Lower leg skin (tissue), 3 donors: ENCODE measurements at regions not wholly inside any gene's neighbourhood (a gene's known extent, or its start where the extent isn't known, plus 50 kb on each side); places are given as distances from the start of the nearest gene placed in this dataset.

Experiments used
- POLR2A ChIP-seq, 2 donors: fragments of 450-650 bp; IDR thresholded peaks; one replicate each; pipeline ENCODE4 v1.6.1; 2016 to 2017; ENCODE audit warnings: antibody characterized with exemption in 2 of 2, mild to moderate bottlenecking in 1 of 2, moderate library complexity in 1 of 2
- TF ChIP-seq, protein P1 (sequence below), 3 donors: fragments of 450-650 bp; IDR thresholded peaks; one replicate each; pipeline ENCODE4 v1.5.1; 2016; ENCODE audit warnings: antibody characterized with exemption in 3 of 3, mild to moderate bottlenecking in 3 of 3, moderate library complexity in 2 of 3

DNA sequence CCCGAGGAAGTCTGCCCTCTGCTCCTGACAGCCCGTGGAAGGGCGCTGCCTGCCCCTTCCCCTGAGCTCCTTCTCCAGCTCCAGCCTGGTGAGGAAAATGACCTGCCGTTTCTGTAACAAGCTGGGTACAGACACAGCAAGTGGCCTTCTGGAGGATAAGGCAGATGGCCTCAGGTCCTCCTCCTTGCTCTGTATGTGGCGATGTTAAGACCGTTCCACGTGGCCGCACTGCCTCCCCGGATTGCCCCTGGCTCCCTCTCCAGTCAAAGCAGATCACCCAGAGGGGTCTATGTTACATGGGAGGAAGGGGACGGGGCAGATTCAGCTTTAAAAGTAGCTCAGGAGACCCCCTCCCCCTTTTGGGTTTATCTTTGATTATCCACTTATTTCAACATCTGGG is 80.3 kb upstream of the GATB start:
- TF ChIP-seq, protein P1, sequence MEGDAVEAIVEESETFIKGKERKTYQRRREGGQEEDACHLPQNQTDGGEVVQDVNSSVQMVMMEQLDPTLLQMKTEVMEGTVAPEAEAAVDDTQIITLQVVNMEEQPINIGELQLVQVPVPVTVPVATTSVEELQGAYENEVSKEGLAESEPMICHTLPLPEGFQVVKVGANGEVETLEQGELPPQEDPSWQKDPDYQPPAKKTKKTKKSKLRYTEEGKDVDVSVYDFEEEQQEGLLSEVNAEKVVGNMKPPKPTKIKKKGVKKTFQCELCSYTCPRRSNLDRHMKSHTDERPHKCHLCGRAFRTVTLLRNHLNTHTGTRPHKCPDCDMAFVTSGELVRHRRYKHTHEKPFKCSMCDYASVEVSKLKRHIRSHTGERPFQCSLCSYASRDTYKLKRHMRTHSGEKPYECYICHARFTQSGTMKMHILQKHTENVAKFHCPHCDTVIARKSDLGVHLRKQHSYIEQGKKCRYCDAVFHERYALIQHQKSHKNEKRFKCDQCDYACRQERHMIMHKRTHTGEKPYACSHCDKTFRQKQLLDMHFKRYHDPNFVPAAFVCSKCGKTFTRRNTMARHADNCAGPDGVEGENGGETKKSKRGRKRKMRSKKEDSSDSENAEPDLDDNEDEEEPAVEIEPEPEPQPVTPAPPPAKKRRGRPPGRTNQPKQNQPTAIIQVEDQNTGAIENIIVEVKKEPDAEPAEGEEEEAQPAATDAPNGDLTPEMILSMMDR (IDR thresholded peaks at IDR 0.05) = no peak
- TF ChIP-seq POLR2A (IDR thresholded peaks at IDR 0.05) = no peak
